D721Med (cell line): ENCODE measurements at regions not wholly inside any gene's neighbourhood (a gene's known extent, or its start where the extent isn't known, plus 50 kb on each side); places are given as distances from the start of the nearest gene placed in this dataset.
"Not testable (repeated sequence)": the region's sequence is repeated elsewhere in the genome, so short reads cannot be mapped to it uniquely, and the experiment has no call there.

Experiments used
- DNase-seq: peaks from one replicate; pipeline ENCODE4 v3.0.0; 2011; ENCODE audit warnings: low spot score; ENCODE audit not compliant: insufficient read length
- FAIRE-seq: peaks from 2 replicates; lab custom pipeline; 2011; peaks lifted over from hg19 to GRCh38; lab: Jason Lieb, UNC
- TF ChIP-seq, protein P1 (sequence below): IDR thresholded peaks from 2 replicates; pipeline ENCODE4 v1.5.1; 2012; ENCODE audit warnings: mild to moderate bottlenecking, control low read depth; ENCODE audit not compliant: insufficient read depth; ENCODE audit errors: missing control alignments

DNA sequence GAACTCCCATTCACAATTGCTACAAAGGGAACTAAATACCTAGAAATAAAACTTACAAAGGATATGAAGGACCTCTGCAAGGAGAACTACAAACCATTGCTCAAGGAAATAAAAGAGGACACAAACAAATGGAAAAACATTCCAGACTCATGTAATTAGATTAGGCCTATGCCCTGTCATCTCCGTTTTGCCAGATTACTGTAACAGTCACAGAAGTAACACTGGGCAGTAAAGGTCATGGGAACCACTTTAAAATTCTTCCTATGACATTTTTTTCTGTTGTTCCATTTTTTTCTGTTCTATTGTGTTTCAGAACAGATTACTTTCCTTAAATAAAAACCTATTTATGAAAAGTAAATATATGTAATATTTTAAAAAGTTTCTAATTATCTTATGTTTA is 199.4 kb upstream of the CENPE start:
- TF ChIP-seq, protein P1, sequence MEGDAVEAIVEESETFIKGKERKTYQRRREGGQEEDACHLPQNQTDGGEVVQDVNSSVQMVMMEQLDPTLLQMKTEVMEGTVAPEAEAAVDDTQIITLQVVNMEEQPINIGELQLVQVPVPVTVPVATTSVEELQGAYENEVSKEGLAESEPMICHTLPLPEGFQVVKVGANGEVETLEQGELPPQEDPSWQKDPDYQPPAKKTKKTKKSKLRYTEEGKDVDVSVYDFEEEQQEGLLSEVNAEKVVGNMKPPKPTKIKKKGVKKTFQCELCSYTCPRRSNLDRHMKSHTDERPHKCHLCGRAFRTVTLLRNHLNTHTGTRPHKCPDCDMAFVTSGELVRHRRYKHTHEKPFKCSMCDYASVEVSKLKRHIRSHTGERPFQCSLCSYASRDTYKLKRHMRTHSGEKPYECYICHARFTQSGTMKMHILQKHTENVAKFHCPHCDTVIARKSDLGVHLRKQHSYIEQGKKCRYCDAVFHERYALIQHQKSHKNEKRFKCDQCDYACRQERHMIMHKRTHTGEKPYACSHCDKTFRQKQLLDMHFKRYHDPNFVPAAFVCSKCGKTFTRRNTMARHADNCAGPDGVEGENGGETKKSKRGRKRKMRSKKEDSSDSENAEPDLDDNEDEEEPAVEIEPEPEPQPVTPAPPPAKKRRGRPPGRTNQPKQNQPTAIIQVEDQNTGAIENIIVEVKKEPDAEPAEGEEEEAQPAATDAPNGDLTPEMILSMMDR = no peak
- FAIRE-seq (no peak), DNase-seq (no peak)

DNA sequence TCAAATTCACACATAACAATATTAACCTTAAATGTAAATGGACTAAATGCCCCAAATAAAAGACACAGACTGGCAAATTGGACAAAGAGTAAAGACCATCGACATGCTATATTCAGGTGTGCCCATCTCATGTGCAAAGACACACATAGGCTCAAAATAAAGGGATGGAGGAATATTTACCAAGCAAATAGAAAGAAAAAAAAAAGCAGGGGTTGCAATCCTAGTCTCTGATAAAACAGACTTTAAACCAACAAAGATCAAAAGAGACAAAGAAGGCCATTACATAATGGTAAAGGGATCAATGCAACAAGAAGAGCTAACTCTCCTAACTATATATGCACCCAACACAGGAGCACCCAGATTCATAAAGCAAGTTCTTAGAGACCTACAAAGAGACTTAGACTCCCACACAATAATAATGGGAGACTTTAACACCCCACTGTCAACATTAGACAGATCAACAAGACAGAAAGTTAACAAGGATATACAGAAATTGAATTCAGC is 189.4 kb upstream of the CENPE start:
- FAIRE-seq, DNase-seq: not testable (repeated sequence)

DNA sequence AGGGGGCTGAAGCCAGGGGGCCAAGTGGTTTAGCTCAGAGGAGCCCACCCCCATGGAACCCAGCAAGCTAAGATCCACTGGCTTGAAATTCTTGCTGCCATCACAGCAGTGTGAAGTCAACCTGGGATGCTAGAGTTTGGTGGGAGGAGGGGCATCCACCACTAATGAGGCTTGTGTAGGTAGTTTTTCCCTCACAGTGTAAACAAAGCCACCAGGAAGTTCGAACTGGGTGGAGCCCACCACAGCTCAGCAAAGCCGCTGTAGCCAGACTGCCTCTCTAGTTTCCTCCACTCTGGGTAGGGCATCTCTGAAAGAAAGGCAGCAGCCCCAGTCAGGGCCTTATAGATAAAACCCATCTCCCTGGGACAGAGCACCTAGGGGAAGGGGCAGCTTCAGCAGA is 187.4 kb upstream of the CENPE start:
- DNase-seq, FAIRE-seq: not testable (repeated sequence)

DNA sequence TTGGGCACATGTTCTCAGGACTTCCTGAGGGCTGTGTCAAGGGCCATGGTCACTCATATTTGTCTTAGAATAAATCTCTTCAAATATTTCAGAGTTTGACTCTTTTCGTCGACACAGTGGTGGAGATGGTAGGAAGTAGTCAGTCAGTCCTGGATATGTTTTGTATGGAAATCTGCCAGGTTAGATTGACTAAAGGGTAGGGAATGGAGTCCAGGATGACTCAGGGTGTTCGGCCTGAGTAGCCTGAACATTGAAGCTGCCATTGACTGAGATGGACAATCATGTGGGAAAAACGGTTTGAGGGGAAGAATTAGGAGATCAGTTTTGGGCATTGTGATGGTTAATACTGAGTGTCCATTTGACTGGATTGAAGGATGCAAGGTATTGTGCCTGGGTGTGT is 177.1 kb upstream of the CENPE start:
- no peak for FAIRE-seq
- TF ChIP-seq, protein P1 = no peak
- DNase-seq = no peak

DNA sequence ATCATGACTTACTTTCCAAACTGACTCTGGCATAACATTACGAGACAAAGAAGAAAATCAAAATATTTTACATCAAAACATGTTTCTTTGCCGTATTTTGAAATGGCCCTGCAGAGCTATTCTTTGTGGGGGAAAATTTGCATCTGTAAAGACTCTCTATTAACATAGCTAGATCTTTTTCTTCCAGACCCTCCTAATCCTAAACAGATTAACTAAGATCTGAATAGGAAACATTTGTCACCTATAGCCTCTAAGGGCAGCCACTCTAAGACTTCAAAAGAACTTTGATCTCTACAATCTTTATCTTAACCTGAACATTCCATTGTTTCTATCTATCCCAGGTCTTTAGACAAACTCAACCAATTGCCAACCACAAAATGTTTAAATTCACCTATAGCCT is 176.6 kb upstream of the CENPE start:
- DNase-seq = no peak
- TF ChIP-seq, protein P1 = no peak
- no peak for FAIRE-seq

DNA sequence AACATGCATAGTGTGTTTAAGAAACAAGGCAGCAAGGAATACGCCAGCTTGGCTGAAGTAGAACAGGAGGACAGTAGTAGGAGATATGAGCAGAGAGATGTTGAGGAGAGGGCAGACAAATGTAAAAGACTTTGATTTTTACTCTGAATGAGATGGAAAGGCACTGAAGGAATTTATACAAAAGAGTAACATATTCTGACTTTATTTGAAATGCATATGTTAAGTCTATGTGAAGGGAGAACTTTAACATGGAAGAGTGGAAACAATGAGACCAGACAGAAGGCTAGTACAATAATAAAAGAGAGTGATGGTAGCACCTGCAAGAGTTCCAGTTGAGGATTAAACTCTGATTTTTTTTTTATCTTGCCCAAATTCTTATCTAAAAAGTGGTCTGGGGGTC is 176.2 kb upstream of the CENPE start:
- FAIRE-seq (no peak), DNase-seq (no peak)
- TF ChIP-seq, protein P1 = no peak

DNA sequence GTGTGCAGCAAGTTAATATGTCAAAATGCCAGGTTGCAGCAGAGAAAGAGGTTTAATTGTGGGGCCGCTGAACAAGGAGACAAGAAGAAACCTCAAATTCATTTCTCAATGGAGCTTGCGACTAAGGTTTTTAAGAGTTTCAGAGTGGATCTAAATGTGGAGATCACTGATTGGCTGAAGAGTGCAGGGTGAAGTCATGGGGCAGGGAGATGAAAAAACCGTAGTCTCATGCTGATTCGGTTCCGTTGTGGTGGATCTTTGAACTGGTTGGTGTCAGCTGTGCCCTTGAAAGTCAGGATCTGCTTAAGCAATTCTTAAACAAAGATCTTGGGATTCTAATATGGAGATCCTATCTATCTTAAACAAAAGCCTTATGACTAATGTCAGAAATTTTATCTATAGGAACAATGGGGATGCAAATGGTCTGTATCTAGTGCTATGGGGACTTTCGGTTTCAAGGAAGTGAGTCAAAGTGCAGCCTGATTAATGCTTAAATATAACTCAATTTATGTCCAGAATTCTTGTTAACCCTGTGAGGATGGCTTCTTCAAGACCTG is 173.9 kb upstream of the CENPE start:
- no peak for FAIRE-seq
- DNase-seq = no peak
- TF ChIP-seq, protein P1 = no peak

DNA sequence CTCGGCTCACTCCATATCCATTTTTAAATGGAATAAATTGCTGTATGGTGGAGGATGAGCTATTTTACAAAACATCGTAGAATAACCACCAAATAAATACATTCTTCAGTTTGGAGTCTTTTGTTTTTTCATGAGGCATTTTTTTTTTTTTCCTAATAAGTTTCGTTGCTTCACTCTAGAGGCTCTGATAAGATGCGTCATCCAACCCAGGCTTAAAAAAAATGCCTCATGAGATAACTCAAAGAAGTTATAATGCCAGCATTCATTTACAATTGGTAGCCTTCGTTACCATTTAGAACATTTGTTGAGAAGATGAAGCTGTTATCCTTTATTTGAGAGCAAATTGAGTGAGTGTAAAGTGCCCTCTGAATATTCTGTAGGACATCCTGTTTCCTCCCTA is 172.2 kb upstream of the CENPE start:
- FAIRE-seq (no peak), DNase-seq (no peak)
- TF ChIP-seq, protein P1 = no peak
